T47D (cell line): ENCODE measurements at regions not wholly inside any gene's neighbourhood (a gene's known extent, or its start where the extent isn't known, plus 50 kb on each side); places are given as distances from the start of the nearest gene placed in this dataset.
A peak's percentile ranks its signal among the peaks of the same experiment; 100 is the strongest.

Experiments used
- DNase-seq, 2 experiments: peaks; one replicate each; pipeline versions ENCODE4 v3.0.0 to v3.0.0-alpha.2; 2011 to 2012; ENCODE audit warnings: low read depth in 1 of 2, low spot score in 1 of 2
- JUND ChIP-seq: IDR thresholded peaks from 2 replicates; pipeline ENCODE4 v1.6.1; 2012; ENCODE audit warnings: low read depth
- in situ Hi-C: cut with HindIII; loops from 2 replicates; pipeline ENCODE4 v1.10.0; 2016; ENCODE audit warnings: low sequenced_read_pairs, low pct_unique_long_range_greater_than_20kb

GRCh38 chr22:44394246-44395117, 81.7 kb upstream of the SHISAL1 start:
- in situ Hi-C loops: no loop called here
- DNase-seq: no peak
- TF ChIP-seq JUND: no peak

- in situ Hi-C loops: no loop called here
- no peak for DNase-seq
- TF ChIP-seq JUND: no peak
Observed at GRCh38 chr22:44393066-44393465, 80.3 kb upstream of the SHISAL1 start.

GRCh38 chr22:44392446-44392921, 79.7 kb upstream of the SHISAL1 start:
- in situ Hi-C loops: no loop called here
- TF ChIP-seq JUND: no peak
- DNase-seq: no peak

- DNase-seq: peak in 1 of 2 experiments; percentile 29
- no peak for TF ChIP-seq JUND
- in situ Hi-C loops: no loop called here
Observed at GRCh38 chr22:44391481-44392445, 79.0 kb upstream of the SHISAL1 start.

DNA sequence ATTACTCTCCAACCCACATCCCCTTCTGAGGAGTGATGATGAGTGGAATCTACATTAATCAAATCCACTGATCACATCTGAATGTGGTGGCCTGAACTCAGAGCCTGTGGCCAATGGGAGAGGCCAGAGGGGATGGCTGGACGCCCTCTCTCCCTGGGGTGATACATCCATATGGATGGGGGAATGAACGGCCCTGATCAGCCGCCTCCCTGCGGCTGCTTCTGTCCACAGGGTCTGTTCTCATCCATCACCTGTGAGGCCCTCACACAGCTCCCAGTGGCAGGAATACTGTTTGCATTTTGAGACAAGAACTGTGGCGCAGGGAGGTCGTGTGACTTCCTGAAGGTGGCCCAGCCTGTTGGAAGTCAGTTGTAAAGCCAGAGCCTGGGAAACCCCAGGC, 78.3 kb upstream of the SHISAL1 start:
- DNase-seq: no peak
- in situ Hi-C loops: no loop called here
- no peak for TF ChIP-seq JUND

- TF ChIP-seq JUND: no peak
- in situ Hi-C loops: no loop called here
- DNase-seq: no peak
Observed at GRCh38 chr22:44390613-44390970, 77.8 kb upstream of the SHISAL1 start.

DNA sequence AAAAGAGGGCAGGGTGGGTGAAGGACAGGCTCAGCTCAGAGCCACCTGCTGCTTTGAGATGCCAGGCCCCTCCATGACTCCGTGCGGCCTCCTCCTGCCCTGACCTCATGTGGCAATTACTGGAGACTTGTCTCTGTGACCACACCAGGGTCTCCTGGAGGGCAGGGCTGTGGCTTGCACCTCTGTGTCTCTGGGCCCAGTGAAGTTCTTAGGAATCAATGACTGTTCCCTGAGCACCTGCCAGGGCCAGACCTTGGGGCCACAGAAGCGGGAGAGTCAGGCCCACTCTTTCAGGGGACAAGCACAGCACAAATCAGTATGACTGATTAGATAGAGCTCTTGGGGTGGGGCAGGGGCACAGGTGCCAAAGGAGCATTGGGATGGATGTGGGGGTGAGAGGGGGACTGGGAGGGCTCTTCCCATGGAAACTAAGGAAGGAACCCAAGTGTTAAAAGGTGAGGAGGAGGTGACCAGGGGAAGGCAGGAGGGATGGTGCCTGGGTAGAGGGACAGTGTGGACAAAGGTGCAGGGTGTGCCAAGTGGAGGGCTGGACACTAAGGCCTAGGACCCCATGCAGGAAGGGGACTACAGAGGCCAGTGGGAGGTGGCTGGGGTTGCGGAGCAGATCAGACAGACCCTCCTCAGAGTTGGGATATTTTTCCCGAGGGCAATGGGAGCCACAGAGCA, 77.3 kb upstream of the SHISAL1 start:
- in situ Hi-C loops: no loop called here
- TF ChIP-seq JUND: no peak
- no peak for DNase-seq

DNA sequence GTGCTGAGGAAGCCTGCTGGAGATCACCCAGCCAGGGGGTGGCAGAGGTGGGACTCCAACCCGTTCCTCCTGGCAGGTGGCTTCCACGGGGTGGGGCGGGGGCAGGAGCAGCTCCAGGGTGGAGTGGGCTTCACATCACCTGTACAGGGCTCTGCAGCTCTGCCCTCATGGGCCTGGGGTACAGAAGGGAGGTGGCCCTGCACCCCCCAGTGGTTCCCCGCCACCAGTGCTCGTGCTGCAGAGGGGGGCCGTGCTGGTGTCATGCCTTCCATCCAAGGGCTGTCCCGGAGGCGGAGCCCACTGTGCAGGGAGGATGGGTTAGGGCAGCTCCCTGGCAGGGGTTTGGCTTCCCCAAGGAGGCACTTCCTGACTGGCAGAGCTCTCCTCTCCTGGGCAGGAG, 76.4 kb upstream of the SHISAL1 start:
- no peak for TF ChIP-seq JUND
- no peak for DNase-seq
- in situ Hi-C loops: no loop called here

GRCh38 chr22:44387486-44387885, 74.7 kb upstream of the SHISAL1 start:
- TF ChIP-seq JUND: no peak
- in situ Hi-C loops: no loop called here

GRCh38 chr22:44386386-44387035, 73.8 kb upstream of the SHISAL1 start:
- no peak for TF ChIP-seq JUND
- in situ Hi-C loops: no loop called here
- DNase-seq: no peak

More at GRCh38 chr22:44387486-44387885, 74.7 kb upstream of the SHISAL1 start:
- DNase-seq: no peak

DNA sequence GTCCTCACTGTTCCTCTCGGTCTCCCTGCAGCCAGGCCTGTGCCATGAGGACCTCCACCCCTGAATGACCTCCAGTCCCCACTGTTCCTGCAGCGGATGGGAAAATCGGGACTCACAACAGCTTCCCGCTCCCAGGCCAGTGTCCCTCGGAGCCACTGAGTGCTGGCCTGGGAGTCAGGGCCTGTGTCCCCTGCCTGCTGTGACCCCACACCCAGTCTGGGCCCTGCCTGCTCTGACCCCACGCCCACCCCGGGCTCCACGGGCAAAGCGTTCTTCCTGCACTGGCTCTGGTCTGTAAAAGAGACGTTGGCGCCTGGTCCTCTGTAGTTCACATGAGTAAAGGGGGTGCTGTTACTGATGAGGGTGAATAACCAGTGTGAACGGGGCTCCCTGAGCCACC, 73.0 kb upstream of the SHISAL1 start:
- no peak for TF ChIP-seq JUND
- no peak for DNase-seq
- in situ Hi-C loops: no loop called here

GRCh38 chr22:44385296-44385610, 72.5 kb upstream of the SHISAL1 start:
- TF ChIP-seq JUND: no peak
- DNase-seq: no peak
- in situ Hi-C loops: no loop called here
